HG02885 (cell line): ENCODE measurements at regions not wholly inside any gene's neighbourhood (a gene's known extent, or its start where the extent isn't known, plus 50 kb on each side); places are given as distances from the start of the nearest gene placed in this dataset.

ENCODE experiments used
- ATAC-seq: cut with Tn5 transposase; IDR thresholded peaks from one replicate; pipeline ENCODE4 v1.9.1; 2021; ENCODE audit warnings: mild to moderate bottlenecking; ENCODE audit not compliant: unreplicated experiment, poor library complexity

DNA sequence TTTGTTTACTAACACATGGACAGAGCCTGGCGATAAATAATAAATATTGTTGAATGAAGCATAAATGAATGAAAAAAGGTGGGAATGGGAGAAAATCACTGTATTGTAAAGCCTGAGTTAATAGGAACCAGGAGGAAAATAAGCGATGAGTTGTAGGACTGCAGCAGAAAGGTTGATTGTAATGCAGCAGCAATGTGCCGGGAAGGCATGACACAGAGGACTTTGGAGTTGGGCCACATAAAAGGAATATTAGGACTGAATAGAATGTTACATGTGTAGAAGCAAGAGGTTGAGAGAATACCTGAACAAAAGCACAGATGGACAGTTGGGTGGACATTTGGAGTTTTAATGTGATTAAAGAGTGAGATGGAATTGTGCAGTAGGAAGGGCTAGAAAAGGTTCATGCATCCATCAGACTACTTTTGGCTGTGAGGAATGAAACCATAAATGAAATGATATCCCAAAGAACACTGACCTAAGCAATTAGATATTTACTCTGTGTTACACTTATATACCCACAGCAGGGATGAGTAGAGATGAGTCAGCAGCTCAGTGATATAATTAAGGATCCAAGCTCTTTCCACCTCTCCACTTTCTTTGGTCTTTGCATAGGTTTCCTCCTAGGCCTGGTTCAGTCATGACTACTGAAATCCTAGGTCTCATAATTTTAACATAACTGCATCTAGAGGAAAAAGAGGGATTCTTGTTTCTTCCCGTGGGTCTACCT is 55.4 kb downstream of the CCER1 start:
- no peak for ATAC-seq

DNA sequence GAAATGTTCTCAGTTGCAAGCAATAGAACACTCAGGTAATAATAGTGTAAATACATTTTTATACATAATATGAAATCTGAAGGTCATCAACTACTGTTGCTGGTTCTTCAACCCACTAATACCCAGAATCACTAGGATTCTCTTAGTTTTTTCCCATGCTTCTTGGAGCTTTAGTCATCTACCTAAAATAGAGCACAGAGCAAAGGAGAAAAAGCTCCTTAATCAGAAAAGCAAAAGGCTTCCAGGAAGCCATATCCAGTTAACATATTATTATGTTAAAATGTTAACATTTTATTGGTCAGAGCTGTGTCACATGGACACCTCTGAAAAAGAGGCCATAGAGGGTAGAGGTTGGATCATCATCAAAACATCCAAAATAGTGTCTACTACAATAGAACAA is 57.0 kb downstream of the CCER1 start:
- no peak for ATAC-seq

DNA sequence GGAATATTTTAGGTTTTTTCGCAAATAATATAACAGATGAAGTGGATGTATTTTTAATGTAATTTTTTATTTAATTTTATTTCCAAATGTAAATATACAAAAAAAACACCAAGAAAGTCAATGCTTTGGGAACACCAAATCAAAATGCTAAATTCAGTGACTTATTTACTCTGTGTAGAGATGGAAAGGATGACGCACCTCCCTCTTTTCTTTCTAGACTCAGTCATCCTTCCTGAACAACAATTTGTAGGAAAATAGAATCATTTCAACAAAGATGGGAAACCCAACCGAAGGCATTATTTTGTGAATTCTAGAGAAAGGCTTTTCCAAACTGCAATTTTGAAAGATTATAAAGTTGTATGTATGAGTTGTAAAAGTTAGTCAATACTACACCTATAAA is 57.7 kb downstream of the CCER1 start:
- no peak for ATAC-seq

DNA sequence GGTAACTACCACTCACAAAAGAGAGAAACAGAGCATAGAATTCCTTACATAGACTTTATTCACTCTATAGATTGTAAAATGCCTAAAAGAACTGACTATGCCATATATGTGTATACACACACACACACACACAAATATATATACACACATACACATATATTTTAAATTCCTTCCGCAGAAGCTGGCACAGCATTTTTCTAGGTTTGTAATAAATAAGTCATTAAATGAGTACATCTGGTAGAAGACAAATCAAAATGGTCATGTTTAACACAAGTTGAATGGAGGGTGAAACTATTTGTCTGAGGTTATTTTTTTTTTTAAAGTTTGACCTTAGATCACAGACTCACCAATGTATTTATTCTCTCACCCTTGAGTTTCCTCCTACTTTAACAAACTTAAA is 58.2 kb downstream of the CCER1 start:
- ATAC-seq: no peak

DNA sequence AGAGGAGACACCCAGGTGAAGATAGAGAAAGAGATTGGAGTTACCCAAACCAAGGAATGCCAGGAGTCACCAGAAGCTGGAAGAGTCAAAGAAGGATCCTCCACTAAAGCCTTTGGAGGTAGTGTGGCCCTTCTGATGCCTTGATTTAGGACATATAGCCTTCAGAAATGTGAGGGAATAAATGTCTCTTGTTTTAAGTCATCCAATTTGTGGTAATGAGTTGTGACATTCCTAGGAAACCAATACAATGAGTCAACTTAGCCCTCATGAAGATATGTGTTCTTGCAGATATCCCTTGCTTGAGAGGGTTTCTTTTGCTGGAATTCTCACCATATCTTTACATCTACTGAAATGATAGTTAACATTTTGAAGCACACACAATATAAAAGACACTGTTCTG is 58.8 kb downstream of the CCER1 start:
- no peak for ATAC-seq

DNA sequence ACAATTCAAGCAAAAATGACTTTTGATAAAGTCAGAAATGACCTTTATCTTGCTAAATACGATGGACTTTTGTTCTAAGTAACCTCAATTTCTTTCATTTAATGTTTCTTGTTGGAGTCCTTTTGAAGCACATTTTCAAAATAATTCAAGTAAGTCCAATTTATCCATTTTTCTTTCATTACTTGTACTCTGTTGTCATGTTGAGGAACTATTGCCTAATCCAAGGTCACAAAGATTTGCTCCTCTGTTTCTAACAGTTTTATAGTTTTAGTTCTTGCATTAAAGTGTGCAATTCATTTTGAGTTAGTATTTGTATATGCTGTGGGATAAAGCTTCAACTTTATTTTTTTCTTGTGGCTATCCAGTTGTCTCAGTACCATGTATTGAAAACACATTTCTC is 66.7 kb downstream of the CCER1 start:
- ATAC-seq: no peak

DNA sequence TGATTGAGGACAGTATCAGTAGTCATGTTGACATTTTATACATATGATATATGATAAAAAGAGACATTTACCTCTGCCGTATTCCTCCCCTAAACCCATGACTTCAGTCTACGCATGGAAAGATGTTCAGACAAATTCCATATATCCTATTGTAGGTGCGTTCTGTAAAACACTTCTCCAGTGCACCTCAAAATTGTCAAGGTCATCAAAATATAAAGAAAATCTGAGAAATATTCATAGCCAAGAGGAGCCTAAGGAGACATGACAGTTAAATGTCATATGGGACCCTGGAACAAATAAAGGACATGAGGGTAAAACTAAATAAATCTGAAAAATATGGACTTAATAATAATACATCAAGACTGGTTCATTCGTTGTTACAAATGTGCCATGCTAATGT is 71.5 kb downstream of the CCER1 start:
- ATAC-seq: no peak

DNA sequence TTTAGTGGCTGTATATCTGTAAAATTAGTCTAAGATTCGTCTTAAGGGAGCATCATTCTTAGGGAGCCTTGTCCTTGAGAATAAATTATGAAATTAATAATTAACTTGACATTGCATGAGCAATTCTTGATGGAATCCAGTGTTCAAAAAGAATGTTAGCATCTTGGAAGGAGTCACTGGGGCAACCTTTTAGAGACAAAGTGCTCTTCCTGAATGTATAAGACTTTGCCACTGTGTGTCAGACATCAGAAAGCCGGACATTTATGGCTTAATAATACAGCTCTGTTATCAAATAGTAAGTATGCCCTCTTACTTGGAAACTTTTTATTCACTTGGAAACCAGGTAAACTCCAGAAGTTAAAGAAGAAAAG is 83.3 kb downstream of the CCER1 start:
- ATAC-seq: no peak

DNA sequence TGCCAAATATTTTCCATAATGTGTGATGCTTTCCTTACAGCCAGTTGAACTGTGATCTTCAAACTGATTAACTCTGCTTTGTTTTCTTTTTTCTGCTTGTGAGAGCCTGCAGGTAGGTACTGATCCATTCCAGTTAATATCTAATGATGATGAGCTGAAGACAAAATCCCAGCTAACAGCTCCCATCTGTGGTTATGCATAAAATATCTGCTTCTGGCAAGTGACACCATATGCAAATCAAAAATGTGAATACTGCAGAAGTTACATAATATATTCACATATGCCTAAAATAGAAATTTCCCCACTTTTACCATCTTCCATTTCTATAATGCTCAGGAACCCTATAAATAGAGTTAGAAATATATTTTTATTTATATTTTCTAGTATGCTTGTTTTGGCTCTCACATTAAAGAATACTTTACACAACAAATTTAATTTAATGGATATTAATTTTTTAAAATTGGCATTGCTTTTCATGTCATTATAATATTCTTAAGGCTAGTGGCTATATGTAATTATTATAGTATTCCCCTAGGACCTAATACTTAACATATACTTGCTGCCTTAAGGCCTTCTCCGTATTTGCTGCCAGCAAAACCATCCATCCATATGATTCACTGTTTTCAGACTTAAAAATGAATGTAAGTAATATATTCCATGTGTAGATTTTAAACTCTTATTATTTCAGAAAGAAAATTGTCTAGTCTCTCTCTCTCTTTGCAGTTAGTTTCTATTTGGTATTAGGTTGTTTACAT is 83.8 kb downstream of the CCER1 start:
- ATAC-seq: no peak

DNA sequence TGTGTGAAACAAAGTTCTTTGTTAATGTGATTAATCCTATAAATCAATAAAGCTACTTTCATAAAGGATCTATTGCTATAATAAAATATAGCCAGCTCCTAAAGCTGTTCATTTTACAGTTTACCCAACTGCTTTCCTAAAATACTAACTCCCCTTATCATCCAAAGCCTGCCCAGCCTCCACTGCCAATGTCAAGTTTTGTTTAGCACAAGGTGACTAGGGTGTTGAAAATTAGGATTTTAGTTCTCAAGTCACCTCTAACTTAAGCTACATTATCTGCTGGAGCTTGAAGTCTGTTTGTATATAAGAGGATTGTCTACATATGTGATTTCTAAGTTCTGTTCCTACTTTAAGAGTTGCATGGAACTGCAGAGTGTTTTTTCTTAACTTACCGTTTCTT is 86.3 kb downstream of the CCER1 start:
- ATAC-seq: no peak

DNA sequence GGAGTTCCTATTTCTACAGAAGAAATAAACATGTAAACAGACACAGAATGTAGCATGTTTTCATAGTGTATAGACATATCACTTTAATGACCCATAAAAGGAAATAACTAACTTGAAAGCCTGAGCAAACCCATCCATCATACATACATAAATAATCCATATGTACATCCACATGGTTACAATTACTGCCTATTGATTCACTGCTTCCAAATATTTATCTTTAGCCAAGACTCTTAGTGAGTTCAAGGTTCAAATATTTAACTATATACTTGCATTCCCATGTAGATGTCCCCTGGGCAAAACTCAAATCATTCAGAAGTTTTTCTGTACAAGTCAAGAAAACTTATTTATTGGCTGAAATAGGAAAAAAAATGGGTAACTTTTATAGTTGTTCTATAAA is 95.4 kb downstream of the CCER1 start:
- no peak for ATAC-seq

DNA sequence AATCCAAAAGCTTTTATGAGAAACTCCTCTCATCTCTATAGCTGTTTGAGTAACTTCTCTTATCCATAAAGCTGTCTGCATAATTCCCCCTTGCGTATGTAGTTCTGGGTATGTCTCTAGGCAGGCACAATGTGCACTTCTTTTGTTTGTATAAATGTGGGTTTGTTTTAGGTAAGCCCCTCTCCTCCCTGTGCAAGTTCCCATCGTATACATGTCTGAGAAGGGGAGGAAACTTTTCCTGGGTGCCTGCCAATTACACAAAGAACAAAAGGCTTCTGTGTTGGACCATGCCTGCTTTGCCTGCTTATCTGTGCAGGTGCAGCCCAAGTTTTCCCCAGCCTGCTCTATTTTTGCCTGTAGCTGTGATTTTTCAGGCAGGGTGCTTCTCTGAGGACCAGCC is 96.7 kb downstream of the CCER1 start:
- ATAC-seq: no peak

DNA sequence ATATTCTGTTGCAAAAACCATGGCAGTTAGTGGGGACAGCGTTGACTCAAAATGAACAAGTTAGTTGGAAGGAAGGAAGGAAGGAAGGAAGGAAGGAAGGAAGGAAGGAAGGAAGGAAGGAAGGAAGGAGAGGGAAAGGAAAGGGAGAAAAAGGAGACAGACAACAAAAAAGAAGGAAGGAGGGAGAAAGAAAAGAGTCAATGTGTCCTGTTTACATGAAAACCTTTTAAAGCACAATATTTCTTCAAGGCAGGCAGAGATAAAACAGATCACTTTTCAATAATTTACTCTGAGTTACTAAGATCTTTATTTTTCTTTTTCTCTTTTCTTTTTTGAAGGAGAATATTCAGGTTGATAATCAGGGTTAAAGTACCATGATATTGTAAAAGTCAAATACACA is 99.4 kb downstream of the CCER1 start:
- no peak for ATAC-seq

DNA sequence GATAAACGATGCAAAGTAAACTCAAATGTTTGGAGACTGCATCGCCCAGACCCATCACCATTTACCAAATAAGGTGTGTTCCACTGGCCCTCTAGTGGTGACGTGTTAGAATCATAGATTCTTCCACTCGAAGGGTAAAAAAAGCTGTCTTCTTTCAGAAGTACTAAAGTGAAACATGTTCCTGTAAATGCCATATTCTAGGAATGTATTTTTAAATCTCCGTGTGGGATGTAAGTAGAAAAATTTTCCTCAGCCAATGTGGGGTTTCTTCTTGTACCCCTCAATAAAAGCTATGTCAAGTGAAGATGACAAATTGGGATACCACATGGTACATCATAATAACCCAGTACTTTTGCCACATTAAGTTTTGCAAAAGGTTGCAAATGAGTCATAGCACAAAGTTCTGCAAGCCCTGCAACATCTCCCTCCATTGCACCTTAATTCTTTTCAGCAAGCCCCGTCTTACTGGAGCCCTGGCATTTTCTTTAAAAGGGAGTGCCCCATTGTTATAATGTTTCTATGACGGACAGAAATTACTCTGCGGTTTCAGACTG is 100.8 kb downstream of the CCER1 start:
- peak; percentile 87 for ATAC-seq

DNA sequence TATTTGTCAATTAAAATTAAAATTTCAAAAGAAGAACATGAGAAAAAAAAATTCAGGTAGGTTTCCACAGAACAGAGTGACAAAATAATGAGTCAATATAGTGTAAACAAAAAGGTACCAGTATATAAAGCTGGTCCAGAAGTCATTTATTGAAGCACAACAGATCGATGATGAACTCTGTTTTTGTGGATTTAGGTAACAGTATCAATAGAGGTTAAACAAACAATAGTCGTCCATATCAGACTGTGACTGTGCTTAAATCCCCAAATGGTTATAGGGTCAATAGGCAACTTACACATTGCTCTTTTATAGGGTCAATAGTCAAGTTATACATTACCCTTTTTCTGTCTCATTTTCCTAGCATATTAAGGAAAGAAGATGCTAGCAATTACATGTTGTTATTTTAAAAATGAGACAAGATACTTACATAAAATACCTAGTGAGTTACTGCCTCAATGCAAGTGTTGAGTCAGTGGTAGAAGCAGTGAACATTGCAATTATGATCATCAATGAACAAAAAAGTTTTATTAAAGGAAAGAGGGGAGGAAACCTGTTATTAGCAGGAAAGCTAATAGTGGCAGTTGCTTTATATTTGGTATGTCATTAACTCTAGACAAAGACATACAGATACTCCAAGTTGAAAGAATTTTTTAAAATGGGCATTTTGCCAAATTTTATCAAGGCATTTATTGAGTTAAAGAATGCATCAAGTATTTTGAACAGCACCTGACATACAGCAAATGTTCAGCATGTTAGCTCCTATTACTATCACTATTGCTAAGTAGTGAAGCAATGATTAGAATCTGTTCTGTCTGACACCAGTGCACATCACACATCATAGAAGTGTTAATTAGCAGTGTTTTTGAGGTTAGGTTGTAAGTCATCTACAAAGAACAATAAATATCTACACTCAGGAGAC is 102.9 kb downstream of the CCER1 start:
- ATAC-seq: no peak

DNA sequence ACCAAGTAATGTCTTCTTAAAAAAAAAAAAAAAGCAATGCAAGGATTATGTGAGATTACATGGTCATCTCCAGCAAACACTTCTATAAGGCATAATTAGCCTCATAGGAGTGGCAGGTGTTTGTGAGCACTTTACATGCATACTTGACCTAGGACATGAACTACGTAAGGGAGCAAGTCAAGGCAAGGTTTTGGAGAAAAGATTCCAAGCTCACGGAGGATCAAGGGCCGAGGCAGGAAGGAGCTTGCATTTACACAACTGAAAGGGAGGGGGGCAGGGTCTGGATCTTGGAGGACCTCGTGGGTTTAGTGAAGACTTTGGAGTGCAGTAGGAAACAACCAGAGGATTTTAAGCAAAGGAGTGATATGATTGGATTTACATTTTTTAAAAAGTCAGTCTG is 112.5 kb downstream of the CCER1 start:
- no peak for ATAC-seq

DNA sequence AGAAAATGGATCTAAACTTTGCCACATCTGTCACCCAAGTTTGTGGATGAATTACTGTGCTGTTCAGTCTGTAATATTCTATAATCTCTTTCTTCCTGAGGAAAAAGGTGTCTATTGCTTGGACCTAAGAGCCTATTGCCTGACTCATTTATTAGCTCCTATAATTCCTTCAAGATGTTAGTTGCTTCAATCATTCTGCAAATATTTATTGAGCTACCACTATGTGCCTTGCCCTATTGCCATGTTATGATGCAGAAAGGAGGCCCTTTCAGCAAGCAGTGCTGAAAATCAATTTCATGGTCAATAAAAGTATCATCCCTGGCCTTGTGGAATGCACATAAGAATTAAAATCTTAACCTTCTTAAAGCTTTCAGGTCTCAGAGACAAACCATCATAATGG is 113.6 kb downstream of the CCER1 start:
- ATAC-seq: no peak

DNA sequence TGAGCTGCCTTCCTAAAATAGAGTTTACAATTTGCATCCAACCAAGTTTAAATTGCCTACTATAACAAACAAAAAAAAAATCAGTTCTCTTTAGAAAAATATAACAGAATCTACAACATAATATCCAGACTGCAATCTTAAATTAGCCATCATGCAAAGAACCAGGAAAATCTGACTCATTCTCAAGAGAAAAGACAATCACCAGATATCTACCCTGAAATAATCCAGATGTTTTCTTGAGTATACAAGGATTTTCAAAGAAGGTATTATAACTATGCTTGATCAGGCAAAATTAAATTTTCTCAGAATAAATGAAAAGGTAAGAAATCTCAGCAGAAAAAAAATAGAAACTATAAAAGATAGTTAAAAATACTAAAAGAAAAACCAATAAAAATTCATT is 115.6 kb downstream of the CCER1 start:
- ATAC-seq: no peak

DNA sequence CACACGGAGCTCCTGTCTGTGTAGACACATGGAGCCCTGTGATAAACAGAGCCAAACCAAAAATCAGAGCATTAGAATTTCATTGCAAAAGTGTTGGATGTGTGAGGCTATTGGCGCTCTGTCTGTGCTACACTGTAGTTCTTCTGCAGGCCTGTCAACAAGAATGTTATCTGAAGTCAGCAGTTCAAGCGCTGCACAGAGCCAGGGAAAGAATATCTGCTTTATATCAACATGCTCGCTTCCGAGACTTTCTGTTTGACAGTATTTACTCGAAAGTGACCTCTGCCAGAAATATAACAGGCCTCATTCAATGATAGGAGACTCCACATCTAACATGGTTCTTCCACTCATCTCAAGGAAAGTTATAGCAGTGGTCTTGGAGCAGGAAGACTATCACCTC is 118.3 kb downstream of the CCER1 start:
- no peak for ATAC-seq

DNA sequence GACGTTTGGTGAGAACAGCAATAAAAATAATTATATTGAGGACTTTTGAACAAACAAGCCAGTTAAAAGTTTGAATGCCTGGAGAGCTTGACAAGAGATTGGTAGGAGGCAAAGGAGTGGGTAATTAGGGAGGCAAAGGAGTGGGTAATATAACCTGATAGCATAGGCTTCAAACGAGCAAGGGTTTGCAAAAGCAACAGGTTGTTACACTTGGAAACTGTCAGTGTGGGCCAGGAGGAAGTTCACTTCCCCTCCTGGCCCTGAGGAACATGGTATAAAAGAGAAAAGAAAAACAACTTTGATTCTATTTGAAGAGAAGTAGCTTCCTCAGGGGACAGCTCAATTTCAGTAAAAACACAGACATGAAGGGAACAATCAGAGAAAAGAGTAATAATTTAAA is 121.7 kb downstream of the CCER1 start:
- no peak for ATAC-seq

DNA sequence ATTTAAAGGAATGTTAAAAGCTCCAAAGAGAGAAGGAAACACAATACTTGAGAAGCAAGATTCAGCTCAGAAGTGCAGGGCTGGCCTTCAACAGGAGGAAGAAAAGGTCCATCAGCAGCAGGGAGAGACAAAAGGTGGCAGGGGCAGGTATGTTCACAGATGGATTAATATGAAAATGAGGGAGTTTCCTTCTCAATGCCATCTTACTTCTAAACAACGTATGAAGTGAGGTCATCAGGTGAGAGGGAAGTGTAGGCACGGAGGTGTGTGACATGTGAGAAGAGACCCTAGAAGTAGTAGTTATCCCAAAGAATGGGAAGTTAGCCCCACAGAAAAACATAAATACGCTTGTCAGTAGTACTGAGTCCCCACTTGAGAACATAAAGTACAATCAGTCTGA is 122.5 kb downstream of the CCER1 start:
- ATAC-seq: no peak
